RPMI7951 (cell line): ENCODE measurements at regions not wholly inside any gene's neighbourhood (a gene's known extent, or its start where the extent isn't known, plus 50 kb on each side); places are given as distances from the start of the nearest gene placed in this dataset.
"Not testable (repeated sequence)": the region's sequence is repeated elsewhere in the genome, so short reads cannot be mapped to it uniquely, and the experiment has no call there.

Source experiments
- DNase-seq: peaks from one replicate; pipeline ENCODE4 v3.0.0-alpha.2; 2012; ENCODE audit warnings: low read depth

- DNase-seq = no peak
Measured at GRCh38 chr4:149045731-149046130, 603.5 kb upstream of the NR3C2 start.

DNA sequence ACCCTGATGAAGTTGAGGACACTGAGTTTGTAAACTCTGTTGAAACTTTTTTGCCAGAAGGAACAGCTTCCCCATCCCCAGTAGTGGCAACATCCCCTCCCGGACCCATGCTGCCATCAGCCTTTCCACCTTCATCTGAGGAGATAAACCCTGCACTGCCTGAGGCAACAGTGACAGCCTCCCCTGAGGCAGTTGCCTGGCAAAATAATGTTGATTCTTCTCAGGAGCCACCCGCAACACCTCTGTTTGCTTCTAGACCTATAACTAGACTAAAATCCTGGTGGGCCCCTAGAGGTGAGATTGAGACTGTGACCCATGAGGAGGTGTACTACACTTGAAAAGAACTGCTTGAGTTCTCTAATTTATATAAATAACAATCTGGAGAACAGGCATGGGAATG is 597.6 kb upstream of the NR3C2 start:
- not testable (repeated sequence) for DNase-seq

GRCh38 chr4:149031399-149031798 is 589.2 kb upstream of the NR3C2 start:
- DNase-seq = no peak

DNA sequence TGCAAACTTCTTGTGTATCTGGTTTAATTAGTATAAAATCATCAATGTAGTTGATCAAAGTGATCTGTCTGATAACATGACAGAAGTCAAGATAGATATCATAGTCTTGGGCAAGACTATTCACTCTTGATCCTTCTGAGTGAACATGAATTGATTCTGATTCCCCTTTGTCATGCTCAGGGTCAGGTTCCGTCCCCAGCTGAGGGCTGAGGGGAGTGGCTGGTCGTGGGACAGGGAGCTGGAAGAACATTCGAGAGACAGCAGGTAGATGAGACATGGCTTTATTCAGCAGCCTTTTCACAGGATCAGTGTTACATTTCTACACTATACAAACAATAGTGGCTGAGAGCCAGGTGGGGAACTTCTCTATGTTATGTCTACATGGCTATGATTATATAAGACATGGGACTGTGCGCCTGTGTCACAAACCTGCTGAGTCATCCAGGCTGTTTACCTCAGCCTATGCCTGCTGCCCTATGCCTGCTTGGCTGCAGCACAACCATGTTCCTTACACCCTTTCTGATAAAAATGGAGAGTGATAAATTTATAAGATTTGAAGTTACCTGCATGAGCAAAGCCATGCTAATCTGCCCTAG is 586.9 kb upstream of the NR3C2 start:
- DNase-seq = no peak

GRCh38 chr4:149026696-149027095 is 584.5 kb upstream of the NR3C2 start:
- DNase-seq = no peak

GRCh38 chr4:149017002-149017734 is 575.0 kb upstream of the NR3C2 start:
- no peak for DNase-seq

- DNase-seq = no peak
Measured at GRCh38 chr4:149009223-149009622, 567.0 kb upstream of the NR3C2 start.

DNA sequence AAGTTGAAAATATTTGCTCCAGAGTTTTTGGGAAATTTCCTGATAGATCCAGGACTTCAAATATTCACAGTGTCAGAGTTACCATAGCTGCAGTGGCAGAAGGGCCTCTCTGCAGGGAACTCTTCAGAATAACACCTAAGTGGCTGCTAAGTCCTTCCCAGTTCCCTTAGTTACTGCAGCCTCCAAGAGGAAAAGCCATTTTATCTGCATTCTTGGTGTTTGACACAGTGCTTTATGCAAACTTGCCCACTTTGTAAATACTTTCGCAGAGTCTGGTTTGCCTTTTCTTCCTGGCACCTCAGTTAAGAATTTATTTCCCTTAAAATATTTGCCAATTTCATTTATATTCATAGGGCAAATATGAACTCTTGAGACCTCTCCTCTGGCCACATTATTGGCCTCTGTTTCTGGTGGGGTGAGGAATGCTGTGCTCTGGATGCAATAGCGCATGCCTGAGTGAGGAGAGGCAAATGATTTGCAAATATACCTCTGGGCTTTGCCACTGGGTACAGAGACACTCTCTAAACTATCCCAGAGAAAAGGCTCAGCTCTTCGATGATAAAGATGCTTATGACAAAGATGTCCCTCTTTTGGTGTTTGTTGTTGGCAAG is 566.3 kb upstream of the NR3C2 start:
- no peak for DNase-seq

DNA sequence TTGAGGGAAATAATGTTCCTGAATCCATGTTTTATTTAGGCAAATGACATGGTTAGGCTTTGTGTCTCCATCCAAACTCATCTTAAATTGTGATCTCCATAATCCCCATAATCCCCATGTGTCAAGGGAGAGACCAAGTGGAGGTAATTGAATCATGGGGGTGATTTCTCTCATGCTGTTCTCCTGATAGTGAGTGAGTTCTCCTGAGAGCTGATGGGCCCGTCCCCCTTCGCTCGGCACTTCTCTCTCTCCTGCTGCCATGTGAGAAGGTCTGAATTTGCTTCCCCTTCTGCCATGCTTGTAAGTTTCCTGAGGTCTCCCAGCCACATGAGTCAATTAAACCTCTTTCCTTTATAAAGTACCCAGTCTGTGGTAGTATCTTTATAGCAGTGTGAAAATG is 563.0 kb upstream of the NR3C2 start:
- DNase-seq = no peak

- DNase-seq = no peak
Measured at GRCh38 chr4:148999924-149000323, 557.7 kb upstream of the NR3C2 start.

DNA sequence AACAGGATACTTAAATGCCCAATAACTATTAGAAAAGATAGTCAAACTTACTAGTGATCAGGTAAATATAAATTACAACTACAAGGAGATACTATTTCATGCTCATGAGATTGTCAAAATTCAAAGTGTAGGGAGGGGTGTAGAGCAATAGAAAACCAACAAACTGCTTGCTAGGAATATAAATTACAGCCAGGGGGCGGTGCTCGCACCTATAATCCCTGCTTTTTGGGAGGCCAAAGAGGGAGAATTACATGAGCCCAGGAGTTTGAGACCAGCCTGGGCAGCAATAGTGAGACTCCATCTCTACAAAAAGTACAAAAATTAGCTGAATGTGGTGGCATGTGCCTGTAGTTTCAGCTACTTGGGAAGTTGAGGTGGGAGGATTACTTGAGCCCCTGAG is 556.5 kb upstream of the NR3C2 start:
- no peak for DNase-seq

DNA sequence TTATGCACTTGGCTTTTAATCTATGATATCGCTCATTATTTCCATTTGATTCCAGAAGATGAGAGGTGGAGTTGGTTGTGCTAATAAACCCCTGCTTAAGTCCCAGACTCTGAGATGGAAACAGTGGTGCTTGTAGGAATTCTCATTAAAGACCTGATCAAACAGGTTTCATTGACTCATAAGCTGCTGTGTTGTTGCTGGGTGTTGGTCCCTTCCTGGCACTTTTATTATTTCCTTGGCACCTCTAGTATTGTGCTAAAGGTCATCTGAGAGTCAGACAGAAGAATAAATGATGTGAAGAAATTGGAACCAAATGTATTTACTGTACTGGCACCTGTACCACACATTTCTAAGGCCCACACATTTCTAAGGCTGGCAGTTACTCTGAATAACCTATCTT is 544.7 kb upstream of the NR3C2 start:
- DNase-seq = no peak

GRCh38 chr4:148984951-148985350 is 542.7 kb upstream of the NR3C2 start:
- DNase-seq = no peak

GRCh38 chr4:148982200-148982599 is 540.0 kb upstream of the NR3C2 start:
- no peak for DNase-seq

DNA sequence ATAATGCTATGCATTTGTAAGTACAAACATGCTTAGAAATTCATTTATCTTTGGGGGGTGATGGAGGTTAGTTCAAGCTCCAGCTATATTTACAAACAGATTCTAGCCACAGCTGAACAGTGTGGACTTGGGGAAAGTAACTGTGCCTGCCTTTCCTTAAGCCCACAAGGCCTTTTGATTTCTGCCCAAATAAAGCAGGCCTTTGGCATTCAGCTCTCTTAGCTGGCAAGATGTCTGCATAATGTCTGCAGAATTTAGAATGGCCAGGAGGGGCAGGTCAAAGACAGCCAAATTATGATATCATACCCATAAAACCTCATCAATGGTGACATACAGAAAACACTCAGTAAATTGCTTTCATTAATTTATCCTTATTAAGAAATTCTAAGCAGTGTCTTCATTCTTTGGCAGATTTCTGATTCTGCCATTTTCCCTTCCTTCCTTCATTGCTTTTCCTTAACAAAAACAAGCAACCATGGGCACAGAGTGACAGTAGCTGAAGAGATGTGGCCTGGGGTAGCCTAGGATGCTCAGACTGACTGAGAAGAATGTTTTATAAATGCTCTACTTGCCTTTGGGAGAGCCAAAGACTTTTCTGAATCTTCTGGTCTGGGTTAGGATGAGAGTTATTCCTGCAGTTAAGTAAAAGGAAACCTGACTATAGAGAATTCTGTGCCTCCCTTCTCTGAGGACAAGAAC is 538.7 kb upstream of the NR3C2 start:
- no peak for DNase-seq

GRCh38 chr4:148978301-148978700 is 536.1 kb upstream of the NR3C2 start:
- DNase-seq = no peak

DNA sequence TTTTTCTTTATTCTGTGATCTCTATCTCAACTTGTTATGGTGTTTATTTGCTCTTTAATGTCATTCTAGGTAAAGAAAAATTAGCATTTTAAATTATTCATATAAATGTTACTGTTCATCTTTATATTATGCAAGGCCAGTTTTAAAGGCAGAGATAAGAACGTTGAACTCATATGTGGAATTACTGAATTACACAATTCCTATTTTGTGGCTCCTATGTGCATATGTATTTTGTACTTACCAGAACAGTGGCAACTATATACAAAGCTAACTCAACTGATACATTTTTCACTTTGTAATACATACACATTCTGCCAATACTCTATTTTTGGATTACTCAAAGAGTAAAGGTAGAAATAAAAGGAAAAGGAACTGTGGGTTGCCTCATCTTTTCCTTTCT is 533.2 kb upstream of the NR3C2 start:
- DNase-seq = no peak

DNA sequence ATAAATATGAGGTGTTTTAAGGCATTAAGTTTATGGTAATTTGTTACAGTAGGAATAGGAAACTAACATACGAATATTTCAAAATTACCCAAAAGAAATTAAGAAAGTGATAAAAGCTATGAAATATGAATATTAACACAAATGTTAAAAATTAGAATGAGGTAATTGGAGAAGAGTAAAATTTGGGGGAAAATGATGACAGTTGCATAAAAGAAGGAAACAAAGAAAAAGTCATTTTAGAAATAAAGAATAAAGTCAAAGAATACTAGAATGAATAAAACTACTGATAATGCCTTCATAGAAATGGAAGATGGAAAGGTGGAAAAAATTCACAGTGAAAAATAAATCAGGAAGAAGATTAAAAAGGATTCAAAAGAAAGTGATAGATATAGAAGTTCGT is 522.9 kb upstream of the NR3C2 start:
- DNase-seq = no peak

- no peak for DNase-seq
Measured at GRCh38 chr4:148964456-148964855, 522.2 kb upstream of the NR3C2 start.

GRCh38 chr4:148962539-148963290 is 520.5 kb upstream of the NR3C2 start:
- peak; percentile 22 for DNase-seq

- DNase-seq = peak; percentile 0
Measured at GRCh38 chr4:148961526-148961925, 519.3 kb upstream of the NR3C2 start.

GRCh38 chr4:148958317-148958716 is 516.1 kb upstream of the NR3C2 start:
- DNase-seq = no peak
